ENCODE measurements at regions not wholly inside any gene's neighbourhood (a gene's known extent, or its start where the extent isn't known, plus 50 kb on each side); places are given as distances from the start of the nearest gene placed in this dataset.

DNA sequence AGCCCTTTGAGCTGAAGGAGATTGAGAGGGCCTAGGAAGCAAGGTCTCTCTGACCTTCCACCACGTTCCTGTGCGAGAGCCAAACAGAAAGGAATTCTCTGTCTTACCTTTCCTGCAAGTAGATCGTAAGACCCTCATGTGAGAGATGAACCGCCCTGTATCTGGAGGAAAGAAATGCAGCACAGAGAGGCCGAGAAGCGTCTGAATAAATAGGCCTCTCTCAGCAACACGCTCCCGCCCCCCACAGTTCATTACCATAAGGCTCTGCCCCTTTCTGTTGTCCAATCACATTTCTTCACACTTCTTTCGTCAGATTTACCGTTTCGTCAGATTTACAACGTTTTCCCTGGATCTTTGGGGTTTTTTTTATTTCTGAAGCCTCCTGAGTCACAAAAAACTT is 90.3 kb downstream of the BLID start:
- peak overlapping the region in 1 of 11 experiments; percentile 5; a peak in 1 of 22 replicates for H3K4me2 ChIP-seq

DNA sequence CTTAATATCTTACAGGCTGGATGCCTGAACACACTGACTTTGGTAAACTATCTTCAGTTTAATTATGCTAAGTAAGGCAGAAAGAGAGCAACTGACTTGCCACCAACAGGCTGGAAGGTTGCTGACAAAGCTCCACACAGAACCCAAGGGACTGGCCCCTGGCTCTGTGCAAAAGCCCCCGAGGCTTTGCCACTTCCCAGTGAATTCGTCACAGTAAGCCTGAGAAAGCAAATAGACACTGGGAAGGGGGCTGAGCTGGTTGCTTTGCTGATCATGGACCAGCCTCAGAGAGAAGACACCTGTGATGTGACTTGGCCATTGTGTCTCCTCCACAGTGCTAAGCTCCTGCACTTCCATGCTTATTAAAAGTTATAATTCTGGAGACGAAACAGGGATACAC is 91.7 kb downstream of the BLID start:
- Histone ChIP-seq H3K9ac (no peak overlapping the region), H3K27me3 (no peaks in the 10 kb centered on the region), H3K9me3 (replicated peaks in 1 of 11) (no peaks in the 10 kb centered on the region), H3K4me2 (no peak overlapping the region), H3K4me1 (peaks cover 0 to 6% (median 0%) of the 10 kb centered on the region in 10 experiments; a peak in 1 of 20 replicates), H3K4me3 (no peak overlapping the region), H4K20me1 (no peaks in the 10 kb centered on the region), H3K27ac (no peak overlapping the region), H3K36me3 (no peaks in the 10 kb centered on the region)
- TF ChIP-seq Cebpa-rat (IDR thresholded peaks at IDR 0.05) = no peak

More for the DNA sequence above, 90.3 kb downstream of the BLID start:
- Histone ChIP-seq H3K9me3 (replicated peaks in 1 of 11) (no peaks in the 10 kb centered on the region), H3K27ac (no peak overlapping the region), H3K4me1 (peaks cover 0 to 6% (median 0%) of the 10 kb centered on the region in 10 experiments; a peak in 1 of 20 replicates), H4K20me1 (no peaks in the 10 kb centered on the region), H3K36me3 (no peaks in the 10 kb centered on the region), H3K9ac (no peak overlapping the region), H3K4me3 (no peak overlapping the region), H3K27me3 (no peaks in the 10 kb centered on the region)
- no peak for TF ChIP-seq Cebpa-rat (IDR thresholded peaks at IDR 0.05)

DNA sequence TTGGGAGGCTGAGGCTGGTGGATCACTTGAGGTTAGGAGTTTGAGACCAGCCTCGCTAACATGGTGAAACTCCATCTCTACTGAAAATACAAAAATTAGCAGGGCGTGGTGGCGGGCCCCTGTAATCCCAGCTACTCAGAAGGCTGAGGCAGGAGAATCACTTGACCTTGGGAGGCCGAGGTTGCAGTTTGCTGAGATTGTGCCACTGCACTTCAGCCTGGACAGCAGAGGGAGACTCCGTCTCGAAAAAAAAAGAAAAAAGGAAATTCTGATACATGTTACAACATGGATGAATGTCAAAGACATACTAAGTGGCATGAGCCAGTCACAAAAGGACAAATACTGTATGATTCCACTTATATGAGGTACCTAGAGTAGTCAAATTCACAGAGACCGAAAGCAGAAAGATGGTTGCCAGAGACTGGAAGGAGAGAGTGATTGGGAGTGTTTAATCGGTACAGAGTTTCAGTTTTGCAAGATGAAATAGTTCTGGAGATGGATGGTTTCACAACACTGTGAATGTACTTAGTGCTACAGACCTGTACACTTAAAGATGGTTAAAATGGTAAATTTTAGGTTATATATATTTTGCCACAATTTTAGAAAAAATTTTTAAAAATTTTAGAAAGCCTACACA is 92.3 kb downstream of the BLID start:
- no peaks in the 10 kb centered on the region for H3K36me3 ChIP-seq
- H3K4me1 ChIP-seq = peaks cover 0 to 6% (median 0%) of the 10 kb centered on the region in 10 experiments; a peak in 1 of 20 replicates
- TF ChIP-seq Cebpa-rat (IDR thresholded peaks at IDR 0.05) = no peak
- no peaks in the 10 kb centered on the region for H3K27me3 ChIP-seq
- no peak overlapping the region for H3K27ac ChIP-seq
- no peak overlapping the region for H3K9ac ChIP-seq
- no peak overlapping the region for H3K4me3 ChIP-seq
- no peak overlapping the region for H3K4me2 ChIP-seq
- no peaks in the 10 kb centered on the region for H4K20me1 ChIP-seq
- no peaks in the 10 kb centered on the region for H3K9me3 ChIP-seq (replicated peaks in 1 of 11)

DNA sequence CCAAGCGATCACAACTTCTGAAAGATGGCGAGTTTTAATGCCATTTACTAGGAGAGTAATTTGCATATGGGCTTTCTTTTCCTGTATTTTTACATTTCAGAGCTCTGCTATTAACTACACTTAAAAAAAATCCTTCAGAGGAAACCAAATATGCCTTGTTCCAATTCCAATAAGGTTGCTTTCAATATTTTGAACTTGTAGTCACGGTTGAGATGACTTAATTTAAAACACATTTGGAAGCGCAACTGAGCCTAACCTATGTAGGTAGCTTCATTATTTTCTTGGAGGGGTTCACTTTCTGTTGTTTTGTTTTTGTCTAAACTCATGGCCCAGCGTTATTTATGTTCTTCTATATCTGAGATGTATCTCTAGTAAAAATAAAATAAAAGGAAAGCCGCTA is 93.4 kb downstream of the BLID start:
- no peak overlapping the region for H3K27ac ChIP-seq
- H4K20me1 ChIP-seq = no peaks in the 10 kb centered on the region
- H3K4me3 ChIP-seq = no peak overlapping the region
- no peaks in the 10 kb centered on the region for H3K27me3 ChIP-seq
- no peaks in the 10 kb centered on the region for H3K36me3 ChIP-seq
- H3K4me1 ChIP-seq = peaks cover 0 to 6% (median 0%) of the 10 kb centered on the region in 10 experiments; a peak in 1 of 20 replicates
- H3K9me3 ChIP-seq (replicated peaks in 1 of 11) = no peaks in the 10 kb centered on the region
- H3K4me2 ChIP-seq = no peak overlapping the region
- no peak for TF ChIP-seq Cebpa-rat (IDR thresholded peaks at IDR 0.05)
- no peak overlapping the region for H3K9ac ChIP-seq

DNA sequence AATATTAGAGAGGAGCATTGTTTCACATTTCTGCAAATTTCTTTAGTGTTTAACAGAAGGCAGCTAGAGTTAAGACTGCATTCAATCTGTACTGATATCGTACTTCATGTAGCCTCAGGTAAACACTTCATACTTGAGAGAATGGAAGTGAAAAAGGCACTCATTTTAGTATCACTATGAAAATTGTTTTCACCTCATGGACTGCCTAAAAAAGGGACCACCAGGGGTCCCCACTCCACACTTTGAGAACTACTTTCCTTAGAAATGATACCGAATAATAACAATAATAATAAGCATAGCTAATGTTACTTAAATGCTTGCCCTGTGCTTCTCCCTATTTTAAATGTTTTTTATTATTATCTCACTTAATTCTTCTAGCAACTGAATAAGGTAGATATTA is 95.1 kb downstream of the BLID start:
- Histone ChIP-seq H3K4me3 (no peak overlapping the region), H3K9ac (no peak overlapping the region), H3K9me3 (replicated peaks in 1 of 11) (no peaks in the 10 kb centered on the region), H3K4me2 (no peak overlapping the region), H4K20me1 (no peaks in the 10 kb centered on the region), H3K4me1 (peaks cover 0 to 6% (median 0%) of the 10 kb centered on the region in 10 experiments; a peak in 1 of 20 replicates), H3K36me3 (no peaks in the 10 kb centered on the region), H3K27me3 (no peaks in the 10 kb centered on the region), H3K27ac (no peak overlapping the region)
- TF ChIP-seq Cebpa-rat (IDR thresholded peaks at IDR 0.05) = no peak

DNA sequence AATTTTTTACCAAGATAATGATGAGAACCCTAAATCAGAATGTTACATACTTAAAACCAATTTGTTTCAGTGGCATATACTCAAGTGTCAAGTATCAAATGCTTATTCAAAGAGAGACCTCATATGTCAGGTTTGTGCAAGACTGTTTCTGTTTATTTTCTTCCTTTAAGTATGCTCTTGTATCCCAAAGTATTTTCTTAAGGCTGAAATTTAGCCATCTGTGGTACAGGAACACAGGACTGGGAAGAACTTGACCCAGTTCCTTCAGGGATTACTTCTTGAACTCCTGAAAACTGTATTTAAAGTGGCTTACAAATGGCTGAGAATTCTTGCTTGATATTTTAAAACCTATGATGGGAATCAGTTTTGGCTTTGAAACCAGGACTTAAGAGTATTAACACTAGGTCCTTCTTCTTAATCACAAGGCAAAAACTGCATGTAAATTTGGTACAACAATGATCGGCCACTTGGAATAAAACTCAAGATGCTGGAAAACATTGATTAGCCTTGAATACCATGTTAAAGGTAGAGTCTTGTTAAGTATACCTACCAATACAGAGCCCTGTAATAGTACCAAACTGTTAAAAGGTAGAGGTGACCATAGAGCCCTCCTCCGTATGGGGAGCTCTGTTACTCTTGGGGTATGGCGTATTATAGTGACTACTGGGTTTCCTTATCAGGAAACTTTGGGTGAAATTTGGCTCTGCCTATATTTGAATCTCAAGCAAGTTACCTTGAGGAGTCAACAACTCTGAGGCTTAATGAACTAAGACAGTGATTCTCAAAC is 95.9 kb downstream of the BLID start:
- Histone ChIP-seq H3K4me3 (no peak overlapping the region), H3K27me3 (no peaks in the 10 kb centered on the region), H3K9ac (no peak overlapping the region), H3K27ac (no peak overlapping the region), H3K9me3 (replicated peaks in 1 of 11) (no peaks in the 10 kb centered on the region), H4K20me1 (no peaks in the 10 kb centered on the region), H3K4me1 (peaks cover 0 to 6% (median 0%) of the 10 kb centered on the region in 10 experiments; a peak in 1 of 20 replicates), H3K4me2 (no peak overlapping the region), H3K36me3 (no peaks in the 10 kb centered on the region)
- no peak for TF ChIP-seq Cebpa-rat (IDR thresholded peaks at IDR 0.05)

DNA sequence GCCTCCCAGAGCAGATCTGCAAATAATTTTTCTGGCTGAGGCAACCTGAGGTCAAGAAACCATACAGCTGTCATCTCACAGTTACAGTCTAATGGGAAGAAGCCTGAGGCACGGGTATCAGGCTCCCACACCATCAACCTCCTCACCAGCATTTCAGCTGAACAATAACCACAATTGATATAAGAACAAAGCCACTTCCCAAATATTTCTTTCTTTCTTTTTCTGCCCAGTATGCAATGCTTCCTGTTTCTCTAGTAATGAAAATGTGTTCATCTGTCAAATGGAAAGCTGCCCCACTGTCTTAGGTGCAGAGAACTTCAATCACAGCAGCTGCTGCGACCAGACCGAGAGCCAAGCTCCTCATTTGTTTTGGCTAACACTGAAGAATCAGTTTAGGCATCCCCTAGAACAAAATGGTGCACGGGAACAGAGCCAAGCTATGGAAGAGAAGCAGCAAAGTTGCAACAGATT is 108.4 kb downstream of the BLID start:
- TF ChIP-seq Cebpa-rat (IDR thresholded peaks at IDR 0.05) = no peak
- Histone ChIP-seq H4K20me1 (no peaks in the 10 kb centered on the region), H3K4me1 (peaks cover 0 to 17% (median 11%) of the 10 kb centered on the region in 10 experiments; a peak in 14 of 20 replicates), H3K27ac (no peak overlapping the region), H3K9ac (no peak overlapping the region), H3K4me2 (peak overlapping the region in 8 of 11 experiments; percentile 1 to 76 (median 41); a peak in 15 of 22 replicates), H3K36me3 (no peaks in the 10 kb centered on the region), H3K4me3 (no peak overlapping the region), H3K9me3 (replicated peaks in 1 of 11) (no peaks in the 10 kb centered on the region), H3K27me3 (no peaks in the 10 kb centered on the region)

DNA sequence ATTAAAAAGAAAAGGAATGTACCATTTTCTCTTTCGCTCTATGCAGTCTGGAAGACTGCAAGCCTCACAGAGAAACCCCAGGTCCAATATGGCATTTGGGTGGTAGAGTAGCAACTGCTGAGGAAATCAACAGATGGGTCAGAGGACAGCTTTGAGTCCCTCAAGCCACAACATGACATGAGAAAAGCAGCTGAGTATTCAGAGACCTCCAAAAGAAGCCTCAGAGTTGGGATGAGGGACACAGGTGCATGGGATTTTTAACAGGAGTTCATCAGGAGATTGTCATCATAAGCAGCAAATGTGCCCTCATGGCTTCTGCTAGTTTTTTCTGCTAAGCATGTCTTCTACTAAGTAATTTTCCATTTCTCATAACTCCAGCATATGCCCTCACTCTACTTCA is 111.6 kb downstream of the BLID start:
- peaks cover 0 to 17% (median 11%) of the 10 kb centered on the region in 10 experiments; a peak in 14 of 20 replicates for H3K4me1 ChIP-seq
- H3K4me3 ChIP-seq = no peak overlapping the region
- H4K20me1 ChIP-seq = no peaks in the 10 kb centered on the region
- no peaks in the 10 kb centered on the region for H3K27me3 ChIP-seq
- H3K9ac ChIP-seq = no peak overlapping the region
- no peaks in the 10 kb centered on the region for H3K36me3 ChIP-seq
- H3K27ac ChIP-seq = no peak overlapping the region
- no peak overlapping the region for H3K4me2 ChIP-seq
- no peak for TF ChIP-seq Cebpa-rat (IDR thresholded peaks at IDR 0.05)
- H3K9me3 ChIP-seq (replicated peaks in 1 of 11) = no peaks in the 10 kb centered on the region

DNA sequence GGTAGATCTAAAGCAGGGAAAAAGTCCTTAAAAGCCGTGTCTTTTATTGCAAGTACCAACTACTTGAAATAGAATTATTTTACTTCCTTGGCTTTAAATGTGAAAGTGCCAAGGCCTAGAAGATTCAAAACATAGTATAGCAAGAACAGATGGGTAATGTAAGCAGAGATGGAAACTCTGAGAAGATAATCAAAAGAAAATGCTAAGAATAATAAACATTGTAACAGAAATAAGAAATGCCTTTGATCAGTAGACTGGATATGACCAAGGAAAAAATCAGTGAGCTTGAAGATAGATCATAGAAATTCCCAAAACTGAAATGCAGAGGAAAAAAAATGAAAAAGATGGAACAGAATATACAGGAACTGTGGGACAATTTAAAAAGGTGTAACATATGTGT is 113.1 kb downstream of the BLID start:
- Histone ChIP-seq H4K20me1 (no peaks in the 10 kb centered on the region), H3K27ac (no peak overlapping the region), H3K27me3 (no peaks in the 10 kb centered on the region), H3K4me2 (no peak overlapping the region), H3K9me3 (replicated peaks in 1 of 11) (no peaks in the 10 kb centered on the region), H3K9ac (no peak overlapping the region), H3K4me1 (peaks cover 0 to 16% (median 10%) of the 10 kb centered on the region in 10 experiments; a peak in 14 of 20 replicates), H3K4me3 (no peak overlapping the region), H3K36me3 (no peaks in the 10 kb centered on the region)
- TF ChIP-seq Cebpa-rat (IDR thresholded peaks at IDR 0.05) = no peak

All from BLaER1 treated with 17β-estradiol and CSF1 and Interleukin-3, amounts not matched to agents 10 nM and 100 nM (cell line).